GM12892 (cell line): ENCODE measurements at regions not wholly inside any gene's neighbourhood (a gene's known extent, or its start where the extent isn't known, plus 50 kb on each side); places are given as distances from the start of the nearest gene placed in this dataset.

Source experiments
- POLR2A ChIP-seq: IDR thresholded peaks from 2 replicates; pipeline ENCODE4 v1.6.1; 2011; ENCODE audit warnings: low read depth, low read length, control low read depth
- POLR2AphosphoS5 ChIP-seq: IDR thresholded peaks from 2 replicates; pipeline ENCODE4 v1.6.1; 2011; ENCODE audit warnings: low read depth, low read length, control low read depth
- TAF1 ChIP-seq: IDR thresholded peaks from 2 replicates; pipeline ENCODE4 v1.6.1; 2011; ENCODE audit warnings: low read depth, mild to moderate bottlenecking, control low read depth, low read length, borderline replicate concordance

DNA sequence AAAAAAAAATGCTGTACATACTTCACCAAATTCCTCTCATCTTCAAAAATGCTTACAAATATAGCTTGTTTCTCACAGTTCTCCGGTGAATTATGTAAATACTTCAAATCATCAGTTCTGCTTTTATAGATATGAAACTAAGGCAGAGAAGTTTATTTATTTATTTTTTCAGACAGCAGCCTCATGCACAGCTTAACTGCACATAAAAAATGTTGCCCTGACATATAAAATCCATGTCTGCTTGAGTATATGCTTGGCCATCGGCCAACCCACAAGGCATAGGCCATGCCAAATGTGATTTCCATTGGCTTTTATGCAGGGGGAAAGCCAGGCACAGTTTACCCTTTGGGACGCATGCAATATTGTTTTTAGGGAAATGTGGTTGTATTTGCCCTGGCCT lies 57.3 kb upstream of the PHACTR2 start:
- TF ChIP-seq POLR2AphosphoS5: no peak
- TF ChIP-seq POLR2A: no peak
- TF ChIP-seq TAF1: no peak
